Thyroid gland (tissue), 4 donors: ENCODE measurements at regions not wholly inside any gene's neighbourhood (a gene's known extent, or its start where the extent isn't known, plus 50 kb on each side); places are given as distances from the start of the nearest gene placed in this dataset.

Source experiments
- CTCF ChIP-seq, 6 experiments: fragments of 200-600 bp in 3 of 6; fragments of 450-650 bp in 3 of 6; sonication (generic) in 3 of 6; IDR thresholded peaks; one replicate each; pipeline ENCODE4 v1.5.1; 2016 to 2019; ENCODE audit warnings: antibody characterized with exemption in 6 of 6, mild to moderate bottlenecking in 2 of 6, inconsistent platforms in 1 of 6, moderate library complexity in 1 of 6
- POLR2A ChIP-seq, 2 donors: fragments of 450-650 bp; IDR thresholded peaks; one replicate each; pipeline ENCODE4 v1.6.1; 2017; ENCODE audit warnings: antibody characterized with exemption in 2 of 2, mild to moderate bottlenecking in 2 of 2, moderate library complexity in 1 of 2

- TF ChIP-seq POLR2A (IDR thresholded peaks at IDR 0.05) (no peak), CTCF (IDR thresholded peaks at IDR 0.05) (no peak)
These were observed 552.3 kb downstream of the TDRD15 start for GRCh38 chr2:21676041-21676440.
